CD4-positive, CD25-positive, alpha-beta regulatory T cell (primary cell): ENCODE measurements at regions not wholly inside any gene's neighbourhood (a gene's known extent, or its start where the extent isn't known, plus 50 kb on each side); places are given as distances from the start of the nearest gene placed in this dataset.

ENCODE experiments used
- ATAC-seq, 2 donors: fragments of 150-1000 bp; cut with Tn5 transposase; one replicate each; pipeline ENCODE4 v1.10.0; 2021; ENCODE audit warnings: low read depth in 2 of 2, moderate number of reproducible peaks in 2 of 2, moderate library complexity in 1 of 2
- DNase-seq, 3 donors: peaks; one replicate each; pipeline versions ENCODE4 v3.0.0 to v3.0.0-alpha.2; 2012 to 2022; ENCODE audit warnings: mixed read lengths in 1 of 3
- H3K27ac ChIP-seq: one replicate; pipeline ENCODE4 v1.7.0; 2013; ENCODE audit warnings: mild to moderate bottlenecking, low read length; ENCODE audit not compliant: insufficient read depth, poor library complexity, severe bottlenecking
- H3K27me3 ChIP-seq: one replicate; pipeline ENCODE4 v1.7.0; 2013; ENCODE audit warnings: low read length; ENCODE audit not compliant: control insufficient read depth, insufficient read depth
- H3K36me3 ChIP-seq: one replicate; pipeline ENCODE4 v1.7.0; 2013; ENCODE audit warnings: mild to moderate bottlenecking, low read length, moderate library complexity; ENCODE audit not compliant: control insufficient read depth, insufficient read depth
- H3K4me1 ChIP-seq: 2 replicates; pipeline ENCODE4 v1.7.0; 2013; ENCODE audit warnings: mild to moderate bottlenecking, low read length; ENCODE audit not compliant: insufficient read depth, control insufficient read depth, poor library complexity, severe bottlenecking
- H3K4me3 ChIP-seq: one replicate; pipeline ENCODE4 v1.7.0; 2013; ENCODE audit warnings: low read depth, mild to moderate bottlenecking, low read length, moderate library complexity
- H3K9me3 ChIP-seq, 2 experiments: 1 replicate in 1 of 2; 2 replicates in 1 of 2; pipeline ENCODE4 v1.7.0; 2013; ENCODE audit warnings: low read length in 2 of 2, mild to moderate bottlenecking in 1 of 2, moderate library complexity in 1 of 2; ENCODE audit not compliant: control insufficient read depth in 2 of 2
- H3K27ac Mint-ChIP-seq, 3 donors: one replicate each; pipeline ENCODE4 v1.8.0; 2020 to 2022; ENCODE audit warnings: mild to moderate bottlenecking in 3 of 3, mixed read lengths in 3 of 3, moderate library complexity in 2 of 3
- H3K27me3 Mint-ChIP-seq: one replicate; pipeline ENCODE4 v1.8.0; 2022; ENCODE audit warnings: mild to moderate bottlenecking, mixed read lengths
- H3K36me3 Mint-ChIP-seq: one replicate; pipeline ENCODE4 v1.8.0; 2020; ENCODE audit warnings: mixed read lengths
- H3K4me1 Mint-ChIP-seq, 4 donors: one replicate each; pipeline ENCODE4 v1.8.0; 2020 to 2022; ENCODE audit warnings: mixed read lengths in 4 of 4, mild to moderate bottlenecking in 1 of 4
- H3K4me3 Mint-ChIP-seq, 4 donors: one replicate each; pipeline ENCODE4 v1.8.0; 2020 to 2022; ENCODE audit warnings: mild to moderate bottlenecking in 4 of 4, mixed read lengths in 4 of 4, moderate library complexity in 3 of 4
- H3K9me3 Mint-ChIP-seq, 7 donors: one replicate each; pipeline ENCODE4 v1.8.0; 2020 to 2022; ENCODE audit warnings: mixed read lengths in 7 of 7, mild to moderate bottlenecking in 3 of 7, moderate library complexity in 2 of 7

- H3K27me3 Mint-ChIP-seq, result no peaks in the 10 kb centered on the region
- Histone ChIP-seq H3K27me3 (no peaks in the 10 kb centered on the region), H3K9me3 (no peaks in the 10 kb centered on the region), H3K4me1 (no peaks in the 10 kb centered on the region), H3K4me3 (no peak overlapping the region), H3K36me3 (no peaks in the 10 kb centered on the region), H3K27ac (no peak overlapping the region)
- no peak overlapping the region for H3K27ac Mint-ChIP-seq
- H3K36me3 Mint-ChIP-seq, result no peaks in the 10 kb centered on the region
- no peak overlapping the region for H3K4me3 Mint-ChIP-seq
- ATAC-seq (no peak), DNase-seq (no peak)
- no peaks in the 10 kb centered on the region for H3K4me1 Mint-ChIP-seq
- peaks cover 0 to 5% (median 0%) of the 10 kb centered on the region in 7 donors for H3K9me3 Mint-ChIP-seq
Observed at GRCh38 chr2:215698566-215698965, 262.7 kb upstream of the FN1 start.

GRCh38 chr2:215697496-215697895 lies 261.6 kb upstream of the FN1 start:
- ATAC-seq (no peak), DNase-seq (no peak)
- no peak overlapping the region for H3K4me3 ChIP-seq
- H3K36me3 Mint-ChIP-seq, result no peaks in the 10 kb centered on the region
- no peaks in the 10 kb centered on the region for H3K9me3 ChIP-seq
- no peak overlapping the region for H3K4me3 Mint-ChIP-seq
- H3K27me3 ChIP-seq, result no peaks in the 10 kb centered on the region
- no peaks in the 10 kb centered on the region for H3K4me1 ChIP-seq
- H3K27ac ChIP-seq, result no peak overlapping the region
- H3K27me3 Mint-ChIP-seq, result no peaks in the 10 kb centered on the region
- no peaks in the 10 kb centered on the region for H3K36me3 ChIP-seq
- peak overlapping the region in 1 of 3 donors; percentile 66 for H3K27ac Mint-ChIP-seq
- H3K4me1 Mint-ChIP-seq, result no peaks in the 10 kb centered on the region
- H3K9me3 Mint-ChIP-seq, result peaks cover 0 to 10% (median 0%) of the 10 kb centered on the region in 7 donors

- Mint-ChIP-seq H3K4me1 (no peaks in the 10 kb centered on the region), H3K27ac (no peak overlapping the region), H3K36me3 (no peaks in the 10 kb centered on the region), H3K9me3 (peaks cover 0 to 11% (median 0%) of the 10 kb centered on the region in 7 donors), H3K4me3 (no peak overlapping the region), H3K27me3 (no peaks in the 10 kb centered on the region)
- no peak for DNase-seq
- Histone ChIP-seq H3K4me3 (no peak overlapping the region), H3K36me3 (no peaks in the 10 kb centered on the region), H3K4me1 (no peaks in the 10 kb centered on the region), H3K27ac (no peak overlapping the region), H3K27me3 (no peaks in the 10 kb centered on the region), H3K9me3 (no peaks in the 10 kb centered on the region)
- no peak for ATAC-seq
Observed at GRCh38 chr2:215697003-215697402, 261.1 kb upstream of the FN1 start.

GRCh38 chr2:215695861-215696260 lies 260.0 kb upstream of the FN1 start:
- Histone ChIP-seq H3K27me3 (no peaks in the 10 kb centered on the region), H3K9me3 (no peaks in the 10 kb centered on the region), H3K36me3 (no peaks in the 10 kb centered on the region), H3K4me3 (no peak overlapping the region), H3K27ac (no peak overlapping the region), H3K4me1 (no peaks in the 10 kb centered on the region)
- Mint-ChIP-seq H3K27me3 (no peaks in the 10 kb centered on the region), H3K4me3 (no peak overlapping the region), H3K27ac (no peak overlapping the region), H3K9me3 (peaks cover 0 to 11% (median 0%) of the 10 kb centered on the region in 7 donors), H3K36me3 (no peaks in the 10 kb centered on the region), H3K4me1 (no peaks in the 10 kb centered on the region)
- no peak for DNase-seq
- no peak for ATAC-seq

- Mint-ChIP-seq H3K9me3 (peaks cover 0 to 11% (median 0%) of the 10 kb centered on the region in 7 donors), H3K27me3 (no peaks in the 10 kb centered on the region), H3K36me3 (no peaks in the 10 kb centered on the region), H3K4me1 (no peaks in the 10 kb centered on the region), H3K27ac (no peak overlapping the region), H3K4me3 (no peak overlapping the region)
- Histone ChIP-seq H3K4me3 (no peak overlapping the region), H3K27me3 (no peaks in the 10 kb centered on the region), H3K27ac (no peak overlapping the region), H3K9me3 (no peaks in the 10 kb centered on the region), H3K4me1 (no peaks in the 10 kb centered on the region), H3K36me3 (no peaks in the 10 kb centered on the region)
- no peak for DNase-seq
- no peak for ATAC-seq
Observed at GRCh38 chr2:215693999-215694580, 258.2 kb upstream of the FN1 start.

GRCh38 chr2:215693193-215693998 lies 257.5 kb upstream of the FN1 start:
- H3K4me1 ChIP-seq, result no peaks in the 10 kb centered on the region
- Mint-ChIP-seq H3K27ac (no peak overlapping the region), H3K27me3 (peaks cover under 1% of the 10 kb centered on the region), H3K4me3 (no peak overlapping the region), H3K4me1 (no peaks in the 10 kb centered on the region), H3K36me3 (no peaks in the 10 kb centered on the region), H3K9me3 (peaks cover 0 to 9% (median 0%) of the 10 kb centered on the region in 7 donors)
- H3K9me3 ChIP-seq, result no peaks in the 10 kb centered on the region
- H3K4me3 ChIP-seq, result no peak overlapping the region
- H3K36me3 ChIP-seq, result no peaks in the 10 kb centered on the region
- DNase-seq, result no peak
- ATAC-seq, result no peak
- no peaks in the 10 kb centered on the region for H3K27me3 ChIP-seq
- H3K27ac ChIP-seq, result no peak overlapping the region

- Histone ChIP-seq H3K27me3 (no peaks in the 10 kb centered on the region), H3K4me1 (no peaks in the 10 kb centered on the region), H3K9me3 (no peaks in the 10 kb centered on the region), H3K27ac (no peak overlapping the region), H3K36me3 (no peaks in the 10 kb centered on the region), H3K4me3 (no peak overlapping the region)
- Mint-ChIP-seq H3K4me1 (no peaks in the 10 kb centered on the region), H3K4me3 (no peak overlapping the region), H3K27ac (no peak overlapping the region), H3K9me3 (peaks cover 0 to 9% (median 0%) of the 10 kb centered on the region in 7 donors), H3K36me3 (no peaks in the 10 kb centered on the region), H3K27me3 (peaks cover 4% of the 10 kb centered on the region)
- ATAC-seq, result no peak
- no peak for DNase-seq
Observed at GRCh38 chr2:215692387-215693079, 256.7 kb upstream of the FN1 start.
